ENCODE measurements at regions not wholly inside any gene's neighbourhood (a gene's known extent, or its start where the extent isn't known, plus 50 kb on each side); places are given as distances from the start of the nearest gene placed in this dataset.

DNA sequence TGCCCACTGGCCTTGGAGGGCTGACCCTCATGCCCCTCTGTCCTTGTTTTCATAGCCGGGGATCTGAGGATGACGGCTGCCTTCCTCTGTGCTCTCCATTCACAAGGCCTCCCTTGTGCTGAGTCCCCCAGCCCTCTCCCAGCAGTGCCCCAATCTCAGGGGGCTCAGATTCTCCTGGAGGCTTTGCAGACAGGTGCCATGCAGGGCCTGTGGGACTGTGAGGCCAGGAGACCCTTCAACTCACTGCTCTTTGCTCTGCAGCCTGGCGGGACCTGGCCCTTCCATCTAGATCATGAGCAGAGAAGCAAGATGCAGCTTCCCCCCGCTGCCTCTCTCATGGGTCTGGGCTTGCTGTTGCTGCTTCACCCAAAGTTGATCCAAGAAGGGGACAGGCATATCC lies 356.0 kb downstream of the BCL11B start:
- H3K18ac ChIP-seq (ENCODE audit: low read depth, low read length), result no peak overlapping the region
- no peaks in the 10 kb centered on the region for H3K79me1 ChIP-seq (ENCODE audit: low read depth in 1 of 2, low read length in 2 of 2)
- DNase-seq (no peak), ATAC-seq (ENCODE audit: low read depth) (no peak)
- no peak overlapping the region for H2BK20ac ChIP-seq (ENCODE audit: low read depth, low read length)
- intact Hi-C loops (cut with micrococcal nuclease), result no loop called here
- H2BK5ac ChIP-seq (ENCODE audit: low read depth, low read length, poor library complexity, severe bottlenecking), result no peak overlapping the region
- TF ChIP-seq NFE2L2 (IDR thresholded peaks at IDR 0.05; ENCODE audit: low read depth, low read length), result no peak
- no peak for TF ChIP-seq MAFK (IDR thresholded peaks at IDR 0.05; ENCODE audit: low read depth, low read length)
- no peak for TF ChIP-seq BHLHE40 (IDR thresholded peaks at IDR 0.05; ENCODE audit: low read depth, low read length)
- TF ChIP-seq FOS (IDR thresholded peaks at IDR 0.05; ENCODE audit: low read depth, low read length), result no peak
- TF ChIP-seq, protein P1, sequence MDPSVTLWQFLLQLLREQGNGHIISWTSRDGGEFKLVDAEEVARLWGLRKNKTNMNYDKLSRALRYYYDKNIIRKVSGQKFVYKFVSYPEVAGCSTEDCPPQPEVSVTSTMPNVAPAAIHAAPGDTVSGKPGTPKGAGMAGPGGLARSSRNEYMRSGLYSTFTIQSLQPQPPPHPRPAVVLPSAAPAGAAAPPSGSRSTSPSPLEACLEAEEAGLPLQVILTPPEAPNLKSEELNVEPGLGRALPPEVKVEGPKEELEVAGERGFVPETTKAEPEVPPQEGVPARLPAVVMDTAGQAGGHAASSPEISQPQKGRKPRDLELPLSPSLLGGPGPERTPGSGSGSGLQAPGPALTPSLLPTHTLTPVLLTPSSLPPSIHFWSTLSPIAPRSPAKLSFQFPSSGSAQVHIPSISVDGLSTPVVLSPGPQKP (IDR thresholded peaks at IDR 0.05; ENCODE audit: borderline replicate concordance, low read depth, low read length), result no peak
- TF ChIP-seq RAD21 (IDR thresholded peaks at IDR 0.05; ENCODE audit: low read length), result no peak
- TF ChIP-seq RCOR1 (IDR thresholded peaks at IDR 0.05; ENCODE audit: insufficient replicate concordance, low read length), result no peak
- TF ChIP-seq SMC3 (IDR thresholded peaks at IDR 0.05; ENCODE audit: low read depth, low read length), result no peak
- dilution Hi-C loops (cut with HindIII; ENCODE audit: low sequenced_read_pairs, unreplicated experiment), result no loop called here
- H3K27ac ChIP-seq (ENCODE audit: insufficient read depth, low read length), result no peak overlapping the region
- H3K14ac ChIP-seq (replicated peaks; ENCODE audit: low read depth, low read length), result no peak overlapping the region
- no peak overlapping the region for H3K23ac ChIP-seq (ENCODE audit: low read depth, low read length)
- H3K9me3 ChIP-seq (ENCODE audit: control insufficient read depth, insufficient read depth, low read length), result peaks cover 37% of the 10 kb centered on the region
- H4K91ac ChIP-seq (ENCODE audit: insufficient read depth, low read depth, low read length), result no peak overlapping the region
- H4K20me1 ChIP-seq (ENCODE audit: insufficient read depth, low read length), result no peaks in the 10 kb centered on the region
- ChIA-PET CTCF (no interaction called here), POLR2A (ENCODE audit: unreplicated experiment) (no interaction called here)
- no peaks in the 10 kb centered on the region for H3K36me3 ChIP-seq (ENCODE audit: control insufficient read depth, insufficient read depth, low read length)
- H4K8ac ChIP-seq (ENCODE audit: low read depth in 2 of 2, low read length in 2 of 2), result no peak overlapping the region
- no peak overlapping the region for H2AK5ac ChIP-seq (ENCODE audit: low read depth, low read length)
- H4K5ac ChIP-seq (ENCODE audit: low read depth, low read length), result no peak overlapping the region
- H2BK15ac ChIP-seq (ENCODE audit: low read depth, low read length), result no peak overlapping the region
- no TSS peak for BruUV-seq (replicated peaks)
- H3K4me1 ChIP-seq (ENCODE audit: control insufficient read depth, insufficient read depth, low read length), result no peaks in the 10 kb centered on the region
- H3K27me3 ChIP-seq (ENCODE audit: control insufficient read depth, insufficient read depth, low read length), result no peaks in the 10 kb centered on the region
- no peak overlapping the region for H2AK9ac ChIP-seq (replicated peaks; ENCODE audit: low read depth, low read length, poor library complexity)
- in situ Hi-C loops (cut with MboI; ENCODE audit: low sequenced_read_pairs), result no loop called here
- no peak overlapping the region for H3K9ac ChIP-seq (ENCODE audit: low read depth, low read length)
- H3K4ac ChIP-seq (ENCODE audit: low read depth, low read length), result no peak overlapping the region
- H3K4me3 ChIP-seq (ENCODE audit: insufficient read depth, low read depth, low read length), result no peak overlapping the region
- H3K4me2 ChIP-seq (ENCODE audit: low read depth, low read length), result no peak overlapping the region
- H2AFZ ChIP-seq (replicated peaks; ENCODE audit: low read length, poor library complexity), result no peak overlapping the region
- H3K9me1 ChIP-seq (ENCODE audit: insufficient read depth, low read length), result no peaks in the 10 kb centered on the region
- WGBS, 2 experiments (ENCODE audit: extremely low coverage in 2 of 2, insufficient read length in 1 of 2), result no CpG with 5 or more reads among the region's 4 CpGs
- H2BK120ac ChIP-seq (ENCODE audit: low read depth, low read length), result no peak overlapping the region
- H3K56ac ChIP-seq (ENCODE audit: extremely low read depth, insufficient read depth, low read length), result no peak overlapping the region

All from IMR-90 (cell line).